ENCODE measurements at regions not wholly inside any gene's neighbourhood (a gene's known extent, or its start where the extent isn't known, plus 50 kb on each side); places are given as distances from the start of the nearest gene placed in this dataset.

- in situ Hi-C loops (cut with HindIII; ENCODE audit: low pct_unique_long_range_greater_than_20kb, low sequenced_read_pairs) = no loop called here
- CTCF ChIA-PET = interaction anchor here (0.6 to 2.1 kb wide), 2 partner anchors 10 to 36 kb away, joined by 3 to 6 read pairs; no protein-coding TSS in a partner anchor
- Histone ChIP-seq H3K27me3 (ENCODE audit: control insufficient read depth, insufficient read depth, low read length) (no peaks in the 10 kb centered on the region), H3K4me1 (ENCODE audit: control insufficient read depth, insufficient read depth, low read length) (no peaks in the 10 kb centered on the region), H3K27ac (ENCODE audit: low read length) (no peak overlapping the region), H3K36me3 (ENCODE audit: control insufficient read depth, insufficient read depth, low read length) (no peaks in the 10 kb centered on the region), H3K9me3 (ENCODE audit: control insufficient read depth, insufficient read depth, low read depth, low read length) (no peaks in the 10 kb centered on the region), H3K4me3 (ENCODE audit: low read depth in 2 of 2, low read length in 2 of 2) (no peak overlapping the region)
- POLR2A ChIA-PET = no interaction called here
- TF ChIP-seq, protein P1, sequence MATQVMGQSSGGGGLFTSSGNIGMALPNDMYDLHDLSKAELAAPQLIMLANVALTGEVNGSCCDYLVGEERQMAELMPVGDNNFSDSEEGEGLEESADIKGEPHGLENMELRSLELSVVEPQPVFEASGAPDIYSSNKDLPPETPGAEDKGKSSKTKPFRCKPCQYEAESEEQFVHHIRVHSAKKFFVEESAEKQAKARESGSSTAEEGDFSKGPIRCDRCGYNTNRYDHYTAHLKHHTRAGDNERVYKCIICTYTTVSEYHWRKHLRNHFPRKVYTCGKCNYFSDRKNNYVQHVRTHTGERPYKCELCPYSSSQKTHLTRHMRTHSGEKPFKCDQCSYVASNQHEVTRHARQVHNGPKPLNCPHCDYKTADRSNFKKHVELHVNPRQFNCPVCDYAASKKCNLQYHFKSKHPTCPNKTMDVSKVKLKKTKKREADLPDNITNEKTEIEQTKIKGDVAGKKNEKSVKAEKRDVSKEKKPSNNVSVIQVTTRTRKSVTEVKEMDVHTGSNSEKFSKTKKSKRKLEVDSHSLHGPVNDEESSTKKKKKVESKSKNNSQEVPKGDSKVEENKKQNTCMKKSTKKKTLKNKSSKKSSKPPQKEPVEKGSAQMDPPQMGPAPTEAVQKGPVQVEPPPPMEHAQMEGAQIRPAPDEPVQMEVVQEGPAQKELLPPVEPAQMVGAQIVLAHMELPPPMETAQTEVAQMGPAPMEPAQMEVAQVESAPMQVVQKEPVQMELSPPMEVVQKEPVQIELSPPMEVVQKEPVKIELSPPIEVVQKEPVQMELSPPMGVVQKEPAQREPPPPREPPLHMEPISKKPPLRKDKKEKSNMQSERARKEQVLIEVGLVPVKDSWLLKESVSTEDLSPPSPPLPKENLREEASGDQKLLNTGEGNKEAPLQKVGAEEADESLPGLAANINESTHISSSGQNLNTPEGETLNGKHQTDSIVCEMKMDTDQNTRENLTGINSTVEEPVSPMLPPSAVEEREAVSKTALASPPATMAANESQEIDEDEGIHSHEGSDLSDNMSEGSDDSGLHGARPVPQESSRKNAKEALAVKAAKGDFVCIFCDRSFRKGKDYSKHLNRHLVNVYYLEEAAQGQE (IDR thresholded peaks at IDR 0.05; ENCODE audit: insufficient read depth in 1 of 2, low read depth in 2 of 2, low read length in 1 of 2) = no peak
- TF ChIP-seq POLR2AphosphoS5 (IDR thresholded peaks at IDR 0.05; ENCODE audit: low read depth, low read length) (no peak), SIN3A (IDR thresholded peaks at IDR 0.05; ENCODE audit: borderline replicate concordance, insufficient read depth, low read depth, low read length) (no peak), TCF7L2 (IDR thresholded peaks at IDR 0.05; ENCODE audit: low read depth, low read length) (no peak)
- TF ChIP-seq, protein P2, sequence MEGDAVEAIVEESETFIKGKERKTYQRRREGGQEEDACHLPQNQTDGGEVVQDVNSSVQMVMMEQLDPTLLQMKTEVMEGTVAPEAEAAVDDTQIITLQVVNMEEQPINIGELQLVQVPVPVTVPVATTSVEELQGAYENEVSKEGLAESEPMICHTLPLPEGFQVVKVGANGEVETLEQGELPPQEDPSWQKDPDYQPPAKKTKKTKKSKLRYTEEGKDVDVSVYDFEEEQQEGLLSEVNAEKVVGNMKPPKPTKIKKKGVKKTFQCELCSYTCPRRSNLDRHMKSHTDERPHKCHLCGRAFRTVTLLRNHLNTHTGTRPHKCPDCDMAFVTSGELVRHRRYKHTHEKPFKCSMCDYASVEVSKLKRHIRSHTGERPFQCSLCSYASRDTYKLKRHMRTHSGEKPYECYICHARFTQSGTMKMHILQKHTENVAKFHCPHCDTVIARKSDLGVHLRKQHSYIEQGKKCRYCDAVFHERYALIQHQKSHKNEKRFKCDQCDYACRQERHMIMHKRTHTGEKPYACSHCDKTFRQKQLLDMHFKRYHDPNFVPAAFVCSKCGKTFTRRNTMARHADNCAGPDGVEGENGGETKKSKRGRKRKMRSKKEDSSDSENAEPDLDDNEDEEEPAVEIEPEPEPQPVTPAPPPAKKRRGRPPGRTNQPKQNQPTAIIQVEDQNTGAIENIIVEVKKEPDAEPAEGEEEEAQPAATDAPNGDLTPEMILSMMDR (IDR thresholded peaks at IDR 0.05) = no peak
- BruUV-seq (replicated peaks) = no TSS peak
- intact Hi-C loops (cut with micrococcal nuclease; ENCODE audit: unreplicated experiment) = no loop called here
- ATAC-seq = no peak
- no peak for DNase-seq (ENCODE audit: low read depth, low spot score)
Observed at GRCh38 chr7:15005672-15006071, 103.1 kb upstream of the DGKB start.

DNA sequence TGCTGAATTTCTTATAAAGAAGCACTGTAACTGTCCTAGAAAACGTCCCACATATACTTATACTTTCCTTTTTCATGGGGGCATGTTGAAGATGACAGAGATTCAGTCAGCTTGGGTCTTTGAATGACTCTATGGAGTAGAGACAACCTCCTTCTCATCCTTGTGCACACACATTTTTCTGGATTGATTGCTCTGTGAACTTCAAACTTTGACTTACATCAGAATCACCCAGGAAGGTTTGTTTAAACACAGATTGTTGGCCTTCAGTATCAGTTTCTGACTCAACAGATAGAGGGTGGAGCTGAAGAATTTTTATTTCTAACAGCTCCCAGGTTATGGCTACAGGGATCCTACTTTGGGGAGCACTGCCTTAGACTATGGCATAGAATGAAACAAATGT, 97.6 kb upstream of the DGKB start:
- ChIA-PET POLR2A (no interaction called here), CTCF (no interaction called here)
- H3K4me3 ChIP-seq (ENCODE audit: low read depth in 2 of 2, low read length in 2 of 2) = no peak overlapping the region
- DNase-seq (ENCODE audit: low read depth, low spot score) (no peak), ATAC-seq (no peak)
- no peaks in the 10 kb centered on the region for H3K4me1 ChIP-seq (ENCODE audit: control insufficient read depth, insufficient read depth, low read length)
- H3K27me3 ChIP-seq (ENCODE audit: control insufficient read depth, insufficient read depth, low read length) = no peaks in the 10 kb centered on the region
- intact Hi-C loops (cut with micrococcal nuclease; ENCODE audit: unreplicated experiment) = no loop called here
- H3K27ac ChIP-seq (ENCODE audit: low read length) = no peak overlapping the region
- no peaks in the 10 kb centered on the region for H3K9me3 ChIP-seq (ENCODE audit: control insufficient read depth, insufficient read depth, low read depth, low read length)
- BruUV-seq (replicated peaks) = no TSS peak
- no peaks in the 10 kb centered on the region for H3K36me3 ChIP-seq (ENCODE audit: control insufficient read depth, insufficient read depth, low read length)
- TF ChIP-seq TCF7L2 (IDR thresholded peaks at IDR 0.05; ENCODE audit: low read depth, low read length) = no peak
- TF ChIP-seq, protein P1 (IDR thresholded peaks at IDR 0.05; ENCODE audit: insufficient read depth in 1 of 2, low read depth in 2 of 2, low read length in 1 of 2) = no peak
- in situ Hi-C loops (cut with HindIII; ENCODE audit: low pct_unique_long_range_greater_than_20kb, low sequenced_read_pairs) = no loop called here
